Head of caudate nucleus (tissue), 42 donors: ENCODE measurements at regions not wholly inside any gene's neighbourhood (a gene's known extent, or its start where the extent isn't known, plus 50 kb on each side); places are given as distances from the start of the nearest gene placed in this dataset.
A peak's percentile ranks its signal among the peaks of the same experiment; 100 is the strongest.

ENCODE experiments used
- DNase-seq, 42 donors: peaks; one replicate each; pipeline versions ENCODE4 v3.0.0 to v3.0.0-alpha.2; 2020 to 2021; ENCODE audit warnings: mixed read lengths in 7 of 42
- intact Hi-C: fragments of 100-400 bp; cut with DNase I; formaldehyde crosslinking; loops from one replicate; pipeline ENCODE4 v1.15.0; 2022

DNA sequence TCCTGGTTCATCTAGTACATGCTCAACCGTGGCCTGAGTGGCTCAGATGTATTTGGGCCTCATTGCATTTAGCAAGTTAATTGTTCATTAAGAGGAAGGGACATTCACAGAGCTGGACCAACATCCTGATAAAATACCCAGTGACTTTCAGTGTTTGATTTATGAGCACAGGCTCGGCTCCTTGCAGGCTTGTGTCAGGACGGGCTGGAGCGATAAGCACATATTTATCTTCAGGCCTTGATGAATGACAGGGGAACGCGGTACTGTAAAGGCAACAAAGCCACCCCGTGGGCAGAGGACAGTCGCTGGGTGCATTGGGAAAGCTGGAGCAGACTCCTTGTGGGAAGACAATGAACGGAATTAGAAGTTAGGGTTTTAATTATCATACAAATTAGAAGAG, 548.6 kb upstream of the HS6ST1 start:
- intact Hi-C loops, result no loop called here

DNA sequence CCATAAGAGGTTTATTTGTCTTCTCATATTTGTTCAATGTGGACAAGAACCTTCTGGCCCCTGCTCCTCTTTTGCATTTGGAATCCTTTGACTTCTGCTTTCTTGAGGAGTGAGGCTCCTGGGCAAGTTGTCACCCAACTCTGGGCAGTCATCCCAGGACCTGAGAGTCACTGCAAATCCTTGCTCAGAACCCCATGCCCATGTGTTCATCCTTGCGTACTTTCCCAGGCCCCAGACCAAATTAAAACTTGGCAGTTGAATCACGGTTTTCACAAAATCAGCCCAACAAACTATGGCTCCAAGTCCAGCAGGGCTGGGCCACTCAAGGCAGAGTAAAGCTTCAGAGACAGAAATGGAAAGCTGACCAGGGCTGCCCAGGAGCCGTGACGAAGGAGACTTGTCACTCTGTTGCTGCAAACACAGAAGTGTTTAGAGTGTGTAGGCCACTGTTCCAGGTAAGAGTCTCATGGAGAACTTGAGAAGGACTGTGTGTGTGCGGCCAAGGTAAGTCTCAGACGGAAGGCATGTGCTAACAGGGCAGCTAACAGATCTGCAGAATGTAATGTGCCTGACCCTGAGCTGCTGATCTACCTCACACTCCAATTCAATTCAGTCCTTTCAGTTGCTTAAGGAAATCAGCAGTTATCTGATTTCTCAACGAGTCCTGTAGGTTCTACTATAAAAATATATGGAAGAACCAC, 549.4 kb upstream of the HS6ST1 start:
- intact Hi-C loops, result no loop called here
- DNase-seq, result peak in 15 of 42 donors; percentile 2 to 57 (median 27)

More for the DNA sequence above, 548.6 kb upstream of the HS6ST1 start:
- DNase-seq, result no peak

DNA sequence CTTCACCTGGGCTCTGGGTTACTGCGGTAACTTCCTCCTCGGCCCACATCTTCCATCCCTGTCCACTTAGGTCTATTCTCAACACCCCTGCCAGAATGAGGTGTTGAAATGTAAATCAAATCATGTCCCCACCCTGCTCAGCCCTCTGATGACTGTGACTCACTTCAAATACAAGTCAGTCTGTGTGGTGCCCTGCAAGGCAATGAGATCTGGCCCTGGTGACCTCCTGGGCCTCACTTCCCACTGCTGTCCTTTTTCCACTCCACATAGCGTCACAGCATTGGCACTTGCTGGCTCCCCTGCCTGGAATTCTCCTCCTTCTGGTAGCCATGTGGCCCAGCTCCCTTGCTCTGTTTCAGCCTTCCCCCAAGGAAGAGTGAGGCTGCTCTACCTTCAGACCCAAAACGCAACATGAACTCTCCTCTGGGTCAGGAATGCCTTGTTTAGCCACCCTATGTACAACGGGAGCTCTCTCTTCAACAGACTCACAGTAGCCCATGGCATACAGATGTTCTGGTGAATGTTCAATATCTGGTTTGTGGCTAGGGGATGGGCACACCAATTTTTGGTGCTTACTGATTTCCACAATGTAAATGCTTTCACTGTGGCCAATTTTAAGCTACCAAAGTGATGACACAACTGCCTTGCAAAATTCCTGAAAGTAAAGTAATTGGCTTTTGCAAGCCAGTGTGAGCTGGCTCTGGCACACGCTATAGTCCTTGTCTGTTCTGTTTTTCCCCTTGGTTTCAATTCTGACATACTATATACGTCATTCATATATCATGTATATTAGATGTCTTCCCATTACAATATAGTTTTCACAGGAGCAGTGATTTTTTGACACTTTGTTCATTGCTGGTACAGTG, 550.3 kb upstream of the HS6ST1 start:
- DNase-seq, result no peak
- intact Hi-C loops, result no loop called here

DNA sequence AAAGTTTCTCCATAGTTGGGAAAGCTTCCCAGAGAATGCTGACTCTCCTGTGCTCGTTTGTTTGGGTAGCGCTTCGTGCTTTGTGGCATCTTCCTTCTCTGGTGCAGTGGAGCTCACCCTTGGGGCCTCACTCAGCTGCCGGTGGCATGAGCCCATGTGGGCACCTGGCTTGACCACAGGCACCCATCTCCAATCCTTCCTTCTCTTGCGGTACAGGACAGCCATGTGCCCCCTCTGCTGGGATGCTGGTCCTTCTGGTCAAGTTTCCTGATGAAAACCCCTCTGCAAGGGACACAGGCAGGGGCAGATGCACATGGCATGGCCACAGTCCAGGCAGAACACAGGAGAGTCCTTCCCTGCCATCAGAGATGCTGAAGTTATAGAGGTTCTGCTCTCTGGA, 555.9 kb upstream of the HS6ST1 start:
- intact Hi-C loops, result no loop called here
- DNase-seq, result no peak

DNA sequence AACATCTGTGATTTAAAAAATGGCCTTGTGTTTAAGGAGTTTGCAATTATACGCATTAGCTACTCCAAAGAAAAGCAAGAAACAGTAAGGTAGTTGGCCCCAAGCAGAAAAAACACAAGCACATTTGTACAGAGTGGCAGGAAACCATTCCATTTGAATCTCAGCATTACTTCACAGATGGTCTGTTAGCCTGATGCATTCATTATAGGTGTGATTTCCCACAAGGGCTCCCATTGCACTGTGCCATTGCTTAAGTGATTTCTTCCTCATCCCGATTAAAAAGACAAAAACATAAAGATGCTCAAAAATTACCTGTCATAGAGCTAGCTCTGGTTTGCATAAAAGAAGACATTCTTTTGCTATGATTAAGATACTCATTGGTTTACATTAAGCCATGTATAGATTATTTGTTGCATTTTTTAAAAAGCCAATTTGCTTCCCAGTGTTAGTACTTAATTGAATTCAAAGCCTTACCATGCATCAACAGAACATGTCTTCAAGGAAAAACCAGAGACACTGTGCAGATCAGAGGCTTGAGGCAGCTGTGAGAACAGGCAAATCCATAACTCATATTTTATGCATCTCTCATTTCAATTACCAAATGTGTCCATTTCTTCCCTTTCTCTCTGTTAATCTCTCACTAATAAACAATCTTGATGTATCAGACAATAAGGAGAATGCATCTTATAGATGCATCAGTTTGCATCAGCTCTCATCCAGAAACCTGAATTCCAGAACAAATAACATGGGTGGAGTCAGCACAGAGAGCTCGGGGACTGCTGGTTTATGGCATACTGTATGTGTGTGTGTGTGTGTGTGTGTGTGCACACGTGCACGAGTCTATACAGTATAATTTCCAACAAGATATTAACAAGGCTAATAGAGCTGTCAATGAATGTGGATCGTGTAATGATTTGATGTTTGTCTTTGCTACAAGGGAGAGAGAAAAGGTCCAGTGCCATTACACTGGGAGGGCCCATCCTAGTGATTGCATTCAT, 558.6 kb upstream of the HS6ST1 start:
- intact Hi-C loops, result no loop called here
- no peak for DNase-seq

DNA sequence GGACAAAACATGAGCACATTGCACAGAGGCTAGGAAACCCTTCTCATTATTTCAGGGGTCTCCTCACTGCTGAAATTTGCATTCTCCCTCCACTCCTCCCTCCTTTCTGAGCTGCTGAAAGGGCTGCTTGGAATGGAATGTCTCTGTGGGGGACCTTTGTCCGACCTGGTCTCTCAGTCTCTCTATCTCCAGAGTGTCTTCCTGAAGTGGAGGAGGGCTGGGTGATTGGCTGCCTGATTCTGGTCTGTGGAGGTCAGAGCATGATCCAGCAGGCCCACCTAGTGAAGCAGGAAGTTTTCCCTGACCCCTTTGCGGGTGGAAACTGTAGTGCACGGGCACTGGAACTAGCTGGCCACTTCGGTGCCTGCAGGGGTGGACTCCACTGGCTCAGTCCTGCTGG, 560.5 kb upstream of the HS6ST1 start:
- DNase-seq, result no peak

DNA sequence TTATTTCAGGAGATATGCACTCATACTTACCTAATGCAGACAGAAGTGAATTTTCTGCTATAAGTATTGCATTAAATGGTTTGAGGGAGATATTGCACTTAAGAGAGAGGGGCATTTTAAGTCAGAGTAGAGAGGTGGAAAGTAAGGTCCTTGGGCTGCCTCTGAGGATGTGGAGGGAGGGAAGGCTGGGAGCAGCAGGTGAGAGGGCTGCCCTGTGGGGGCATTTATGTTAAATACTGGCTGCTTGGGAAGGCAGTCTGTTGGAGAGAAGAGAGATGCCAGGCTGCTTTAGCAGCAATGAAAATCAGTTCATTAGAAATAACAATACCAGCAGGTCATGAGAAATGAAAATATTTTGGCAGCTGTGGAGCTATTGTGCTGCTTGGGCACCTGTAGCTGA, 576.2 kb upstream of the HS6ST1 start:
- DNase-seq, result no peak
- intact Hi-C loops, result no loop called here

More for the DNA sequence above, 560.5 kb upstream of the HS6ST1 start:
- intact Hi-C loops, result no loop called here

DNA sequence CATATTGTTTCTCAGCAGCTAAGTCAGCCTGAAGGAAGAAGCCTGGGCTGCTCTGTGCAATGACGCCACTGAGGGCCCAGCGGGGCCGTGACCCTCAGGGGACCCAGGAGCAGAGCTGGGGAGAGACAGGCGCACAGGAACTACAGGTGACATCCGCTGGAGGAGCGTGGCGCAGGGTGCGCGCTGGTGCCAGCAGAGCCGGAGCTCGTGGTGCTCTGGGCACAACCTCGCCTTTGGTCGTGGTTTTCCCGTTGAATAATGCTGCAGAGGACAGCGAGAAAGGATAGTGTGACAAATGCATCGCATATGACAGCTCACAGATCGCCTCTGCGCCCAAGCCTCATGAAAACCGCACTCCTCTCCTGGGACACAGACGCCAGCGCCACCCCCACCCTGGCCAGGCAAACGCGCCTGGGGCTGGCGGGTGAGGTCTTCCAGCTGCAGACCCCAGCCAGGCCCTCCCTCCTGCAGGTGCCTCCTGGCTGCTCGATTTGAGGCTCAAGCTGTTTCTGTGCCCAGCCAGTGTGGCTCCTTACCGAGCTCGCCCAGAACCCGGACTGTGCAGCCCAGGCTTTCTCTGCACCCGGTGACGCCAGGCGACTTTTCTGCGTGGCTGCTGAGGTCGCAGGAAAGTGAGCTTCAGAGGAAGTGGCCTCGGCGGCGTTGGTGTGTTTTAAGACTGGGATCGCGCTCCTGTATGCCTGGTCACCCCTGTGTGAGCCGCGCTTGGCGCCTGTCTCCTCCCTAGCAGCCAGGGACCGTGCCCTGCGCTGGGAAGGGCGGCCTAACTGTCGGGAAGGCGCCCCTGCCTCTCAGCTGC, 583.1 kb upstream of the HS6ST1 start:
- peak in 3 of 42 donors; percentile 4 to 34 (median 6) for DNase-seq
- intact Hi-C loops, result no loop called here

DNA sequence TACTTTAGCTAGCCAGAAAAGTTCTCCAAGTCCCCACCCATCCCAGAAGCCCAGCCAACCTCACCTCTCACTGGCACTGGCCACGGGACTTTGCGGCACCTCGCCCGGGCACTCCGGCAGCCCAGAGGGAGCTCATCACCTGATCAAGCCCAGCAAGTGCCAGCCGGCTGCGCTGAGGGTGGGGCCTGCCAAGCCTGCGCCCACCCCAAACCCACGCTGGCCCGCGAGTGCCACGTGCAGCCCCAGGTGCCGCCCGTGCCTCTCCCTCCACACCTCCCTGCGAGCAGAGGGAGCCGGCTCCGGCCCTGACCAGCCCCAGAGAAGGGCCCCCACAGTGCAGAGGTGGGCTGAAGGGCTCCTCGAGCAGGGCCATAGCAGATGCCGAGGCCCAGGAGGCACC, 585.0 kb upstream of the HS6ST1 start:
- no peak for DNase-seq
- intact Hi-C loops, result no loop called here

DNA sequence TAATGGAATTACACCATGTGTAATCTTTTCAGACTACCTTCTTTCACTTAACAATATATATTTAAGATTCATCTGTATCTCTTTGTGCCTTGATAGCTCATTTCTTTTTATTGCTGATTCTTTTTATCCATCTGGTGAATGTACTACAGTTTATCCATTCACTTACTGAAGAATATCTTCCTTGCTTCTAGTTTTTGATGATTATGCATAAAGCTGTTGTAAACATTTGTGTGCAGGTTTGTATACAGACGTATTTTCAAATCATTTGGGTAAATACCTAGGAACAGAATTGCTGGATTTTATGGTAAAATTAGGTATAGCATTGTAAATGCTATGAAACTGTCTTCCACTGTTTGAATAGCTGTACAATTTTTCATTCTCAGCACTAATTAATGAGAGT, 592.6 kb upstream of the HS6ST1 start:
- DNase-seq, result no peak
- intact Hi-C loops, result no loop called here

DNA sequence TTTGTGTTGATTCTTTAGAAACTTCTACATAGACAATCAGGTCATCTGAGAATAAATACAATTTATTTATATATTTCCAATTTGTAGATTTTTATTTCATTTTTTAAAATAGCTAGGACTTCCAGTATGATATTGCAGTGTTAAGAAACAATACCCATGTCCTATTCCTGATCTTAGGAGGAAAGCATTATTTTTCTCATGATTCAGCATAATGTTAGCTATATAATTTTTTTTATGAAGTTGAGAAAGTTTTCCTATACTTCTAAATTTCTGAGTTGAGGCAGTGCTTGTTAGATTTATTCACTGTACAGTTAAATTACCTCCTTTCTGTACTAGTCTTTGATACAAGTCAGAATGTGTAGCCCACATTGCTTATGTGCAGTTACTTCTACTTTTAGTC, 595.7 kb upstream of the HS6ST1 start:
- no peak for DNase-seq
- intact Hi-C loops, result no loop called here

DNA sequence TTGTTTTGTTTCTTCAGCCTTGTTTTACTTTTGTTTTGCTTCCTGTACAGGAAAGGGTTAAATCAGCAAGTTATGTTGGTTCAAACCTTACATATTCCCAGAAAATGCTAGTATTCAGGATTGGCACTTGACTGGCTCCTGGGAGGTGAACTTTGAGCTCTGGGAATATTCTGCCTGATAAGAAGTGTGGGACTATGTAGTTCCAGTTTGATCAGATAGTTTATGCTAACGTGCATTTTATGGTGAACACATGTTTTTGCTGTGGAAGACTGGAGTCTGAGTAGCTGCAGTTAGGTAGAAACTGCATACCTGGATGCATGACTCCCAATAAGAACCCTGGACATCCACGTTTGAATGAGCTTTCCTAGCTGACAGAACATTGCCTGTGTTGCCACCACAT, 603.1 kb upstream of the HS6ST1 start:
- DNase-seq, result no peak
- intact Hi-C loops, result no loop called here

DNA sequence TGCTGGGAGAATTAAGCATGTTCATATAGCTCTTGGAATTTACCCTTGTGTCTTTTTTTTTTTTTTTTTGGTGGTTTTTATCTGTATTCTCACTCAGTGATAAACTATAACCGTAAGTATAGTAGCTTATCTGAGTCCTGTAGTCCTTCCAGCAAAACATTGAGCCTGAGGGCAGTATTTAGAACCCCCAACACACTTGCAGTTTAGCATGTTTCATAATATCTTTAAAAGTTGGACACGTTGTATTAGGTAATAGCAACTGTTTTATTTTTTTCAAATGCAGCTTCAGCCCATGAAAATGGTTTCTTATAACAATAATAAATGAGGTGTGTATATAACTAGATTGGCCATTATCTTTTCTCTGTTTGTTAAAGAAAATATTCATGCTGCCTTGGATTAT, 603.5 kb upstream of the HS6ST1 start:
- intact Hi-C loops, result no loop called here
- DNase-seq, result no peak

DNA sequence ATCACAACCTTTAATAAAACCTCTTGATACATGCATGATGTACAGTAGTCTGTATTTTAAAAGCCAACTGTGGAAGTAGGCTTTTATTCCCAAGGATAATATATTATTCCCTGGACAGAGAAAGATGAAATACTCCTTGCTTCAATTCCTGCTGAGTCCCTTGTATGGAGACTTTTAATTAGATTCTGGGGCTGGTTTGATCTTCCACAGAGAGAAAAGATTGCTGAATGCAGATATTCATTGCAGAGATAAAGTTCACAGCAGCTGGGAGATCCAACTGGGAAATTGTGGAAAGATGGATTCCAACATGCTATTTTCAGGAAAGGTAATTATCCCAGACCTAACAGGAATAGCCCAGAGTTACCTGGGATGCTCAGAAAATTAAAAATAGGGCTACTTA, 607.0 kb upstream of the HS6ST1 start:
- DNase-seq, result no peak
- intact Hi-C loops, result no loop called here

DNA sequence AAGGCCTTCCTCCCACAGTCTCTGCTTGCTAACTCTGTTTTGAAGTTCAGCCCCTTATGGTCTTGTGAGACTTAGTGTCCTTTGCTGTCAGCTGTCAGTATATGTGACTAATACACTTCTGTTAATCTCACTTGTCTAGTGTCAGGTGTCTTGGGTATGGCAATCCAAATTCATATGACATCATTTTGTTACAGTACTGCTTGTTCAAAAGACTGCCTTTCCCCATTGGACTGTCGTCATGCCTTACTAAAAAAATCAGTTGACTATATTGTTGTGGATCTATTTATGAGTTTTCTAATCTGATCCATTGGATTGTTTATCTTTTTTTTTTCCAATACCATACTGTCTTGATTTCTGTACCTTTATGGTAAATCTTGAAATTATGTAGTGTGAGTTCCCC, 611.4 kb upstream of the HS6ST1 start:
- intact Hi-C loops, result no loop called here
- DNase-seq, result no peak

DNA sequence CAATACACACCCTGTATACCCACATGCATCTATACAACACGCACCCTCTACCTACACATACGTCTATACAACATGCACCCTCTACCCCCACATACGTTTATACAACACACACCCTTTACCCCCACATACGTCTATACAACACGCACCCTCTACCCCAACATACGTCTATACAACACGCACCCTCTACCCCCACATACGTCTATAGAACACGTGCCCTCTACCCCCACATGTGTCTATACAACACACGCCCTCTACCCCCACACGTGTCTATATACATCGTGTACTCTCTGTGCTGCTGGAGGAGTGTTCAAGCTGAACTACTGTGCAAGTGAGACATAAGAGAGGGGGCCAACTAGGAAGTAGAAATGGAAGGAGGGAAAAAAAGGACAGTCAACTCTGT, 621.7 kb upstream of the HS6ST1 start:
- no peak for DNase-seq
- intact Hi-C loops, result no loop called here

DNA sequence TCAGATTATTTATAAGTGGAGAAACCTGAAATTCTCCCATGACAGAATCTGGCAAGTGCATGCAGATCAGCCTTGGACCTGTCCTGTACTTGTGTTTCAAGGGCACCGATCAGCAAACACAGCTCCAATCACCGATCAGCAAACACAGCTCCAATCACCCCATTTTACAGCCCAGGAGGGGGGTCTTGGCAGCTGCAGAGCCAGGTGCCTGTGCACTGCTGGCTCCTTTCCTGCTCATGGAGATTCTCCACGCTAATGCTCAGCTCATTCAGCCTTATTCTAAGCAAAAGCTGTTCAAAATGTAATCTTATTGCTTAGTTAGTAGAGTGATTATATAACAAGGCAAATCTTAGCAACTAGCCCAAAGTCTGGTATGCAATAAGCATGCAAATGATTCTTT, 623.1 kb upstream of the HS6ST1 start:
- no peak for DNase-seq
- intact Hi-C loops, result no loop called here

DNA sequence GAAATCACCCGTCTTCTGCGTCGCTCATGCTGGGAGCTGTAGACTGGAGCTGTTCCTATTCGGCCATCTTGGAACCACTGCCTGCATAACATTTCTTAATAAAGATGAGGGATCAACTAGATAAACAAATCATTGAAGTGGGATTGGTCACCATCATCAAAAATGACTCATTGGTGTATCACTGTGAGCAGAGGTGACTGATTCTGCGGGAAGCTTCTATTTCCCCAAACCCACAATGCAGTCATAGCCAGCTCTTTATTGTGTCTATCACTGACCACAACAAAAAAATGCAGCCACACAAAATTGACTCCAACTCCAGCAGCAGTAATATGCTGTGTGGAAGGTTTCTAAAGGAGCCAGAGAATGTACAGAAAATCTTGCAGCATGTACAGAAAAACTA, 630.7 kb upstream of the HS6ST1 start:
- intact Hi-C loops, result no loop called here
- no peak for DNase-seq

DNA sequence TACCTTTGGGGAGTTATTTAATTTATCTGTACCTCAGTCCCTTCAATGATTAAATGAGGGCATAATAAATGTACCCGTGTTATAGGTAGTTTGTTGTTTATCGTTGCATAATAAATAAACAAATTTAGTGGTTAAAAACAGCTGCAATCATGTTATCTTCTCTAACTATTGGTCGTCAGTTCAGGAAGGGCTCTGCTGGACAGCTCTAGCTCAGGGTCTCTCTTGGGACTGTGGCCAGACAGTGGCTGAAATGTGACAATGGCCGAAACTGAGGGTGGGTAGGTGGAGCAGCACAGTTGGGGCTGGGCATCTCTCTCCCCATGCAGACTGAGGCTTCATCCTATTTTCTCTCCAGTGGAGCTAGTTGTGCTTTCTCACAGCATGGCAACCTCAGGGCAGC, 632.1 kb upstream of the HS6ST1 start:
- intact Hi-C loops, result no loop called here

More for the DNA sequence above, 632.1 kb upstream of the HS6ST1 start:
- DNase-seq, result no peak
